Calu3 (cell line): ENCODE measurements at regions not wholly inside any gene's neighbourhood (a gene's known extent, or its start where the extent isn't known, plus 50 kb on each side); places are given as distances from the start of the nearest gene placed in this dataset.

Experiments used
- BruUV-seq: library from RNA; stranded (reverse); fragments of 400-500 nt; replicated peaks from 2 replicates; lab custom pipeline; 2021; lab: Mats Ljungman, UMichigan
- CTCF ChIA-PET: fragments of 300-600 bp; sonication (Branson Sonifier 250); formaldehyde crosslinking; loops from one replicate; lab custom pipeline; 2022; ENCODE audit warnings: antibody characterized with exemption; lab: Charles Lee
- DNase-seq: peaks from one replicate; pipeline ENCODE4 v3.0.0; 2022
- H3K27ac Mint-ChIP-seq: one replicate; pipeline ENCODE4 v1.8.0; 2022; ENCODE audit warnings: mixed read lengths; ENCODE audit not compliant: unreplicated experiment
- H3K27me3 Mint-ChIP-seq: one replicate; pipeline ENCODE4 v1.8.0; 2022; ENCODE audit warnings: mixed read lengths; ENCODE audit not compliant: unreplicated experiment
- H3K36me3 Mint-ChIP-seq: one replicate; pipeline ENCODE4 v1.8.0; 2022; ENCODE audit warnings: mild to moderate bottlenecking, moderate library complexity, mixed read lengths; ENCODE audit not compliant: insufficient read depth, unreplicated experiment
- H3K4me1 Mint-ChIP-seq: one replicate; pipeline ENCODE4 v1.8.0; 2022; ENCODE audit warnings: mild to moderate bottlenecking, low read depth, mixed read lengths; ENCODE audit not compliant: unreplicated experiment
- H3K4me3 Mint-ChIP-seq: one replicate; pipeline ENCODE4 v1.8.0; 2022; ENCODE audit warnings: mild to moderate bottlenecking, low read depth, moderate library complexity, mixed read lengths; ENCODE audit not compliant: unreplicated experiment
- H3K9me3 Mint-ChIP-seq: one replicate; pipeline ENCODE4 v1.8.0; 2022; ENCODE audit warnings: low read depth, mixed read lengths; ENCODE audit not compliant: unreplicated experiment
- intact Hi-C: fragments of 100-400 bp; cut with micrococcal nuclease; formaldehyde crosslinking; loops from one replicate; pipeline ENCODE4 v1.10.0; 2022; ENCODE audit not compliant: unreplicated experiment
- TF ChIP-seq, protein P1 (sequence below): fragments of 200-600 bp; IDR thresholded peaks from one replicate; pipeline ENCODE4 v1.8.0; 2022; ENCODE audit warnings: antibody characterized with exemption; ENCODE audit not compliant: unreplicated experiment

DNA sequence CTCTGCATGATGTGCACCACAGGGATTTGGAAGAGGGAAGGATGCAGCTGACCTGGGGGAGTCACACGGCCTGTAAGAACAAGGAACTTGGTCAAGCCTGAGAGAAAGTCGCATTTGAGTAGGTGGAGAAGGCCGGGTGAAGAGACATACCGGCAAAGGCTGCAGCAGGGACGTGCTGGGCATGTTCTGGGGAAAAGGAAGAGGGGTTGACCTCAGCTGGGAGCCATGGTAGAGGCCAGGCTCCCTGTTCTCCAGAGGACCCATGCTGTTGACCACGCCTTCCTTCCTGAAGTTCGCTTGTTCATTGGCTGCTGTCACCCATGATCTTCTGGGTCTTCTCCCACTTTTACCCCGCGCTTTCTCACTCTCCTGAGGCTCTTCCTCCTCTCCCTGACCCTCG, 84.5 kb downstream of the HTR5A start:
- no peaks in the 10 kb centered on the region for H3K4me1 Mint-ChIP-seq
- TF ChIP-seq, protein P1, sequence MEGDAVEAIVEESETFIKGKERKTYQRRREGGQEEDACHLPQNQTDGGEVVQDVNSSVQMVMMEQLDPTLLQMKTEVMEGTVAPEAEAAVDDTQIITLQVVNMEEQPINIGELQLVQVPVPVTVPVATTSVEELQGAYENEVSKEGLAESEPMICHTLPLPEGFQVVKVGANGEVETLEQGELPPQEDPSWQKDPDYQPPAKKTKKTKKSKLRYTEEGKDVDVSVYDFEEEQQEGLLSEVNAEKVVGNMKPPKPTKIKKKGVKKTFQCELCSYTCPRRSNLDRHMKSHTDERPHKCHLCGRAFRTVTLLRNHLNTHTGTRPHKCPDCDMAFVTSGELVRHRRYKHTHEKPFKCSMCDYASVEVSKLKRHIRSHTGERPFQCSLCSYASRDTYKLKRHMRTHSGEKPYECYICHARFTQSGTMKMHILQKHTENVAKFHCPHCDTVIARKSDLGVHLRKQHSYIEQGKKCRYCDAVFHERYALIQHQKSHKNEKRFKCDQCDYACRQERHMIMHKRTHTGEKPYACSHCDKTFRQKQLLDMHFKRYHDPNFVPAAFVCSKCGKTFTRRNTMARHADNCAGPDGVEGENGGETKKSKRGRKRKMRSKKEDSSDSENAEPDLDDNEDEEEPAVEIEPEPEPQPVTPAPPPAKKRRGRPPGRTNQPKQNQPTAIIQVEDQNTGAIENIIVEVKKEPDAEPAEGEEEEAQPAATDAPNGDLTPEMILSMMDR: no peak
- H3K9me3 Mint-ChIP-seq: peaks cover 8% of the 10 kb centered on the region
- DNase-seq: no peak
- H3K4me3 Mint-ChIP-seq: no peak overlapping the region
- no peaks in the 10 kb centered on the region for H3K27me3 Mint-ChIP-seq
- CTCF ChIA-PET: no interaction called here
- H3K36me3 Mint-ChIP-seq: no peaks in the 10 kb centered on the region
- intact Hi-C loops: no loop called here
- BruUV-seq: no TSS peak
- H3K27ac Mint-ChIP-seq: no peak overlapping the region

- H3K9me3 Mint-ChIP-seq: peaks cover 3% of the 10 kb centered on the region
- BruUV-seq: no TSS peak
- H3K27ac Mint-ChIP-seq: no peak overlapping the region
- no peaks in the 10 kb centered on the region for H3K36me3 Mint-ChIP-seq
- H3K4me3 Mint-ChIP-seq: no peak overlapping the region
- H3K4me1 Mint-ChIP-seq: peaks cover 6% of the 10 kb centered on the region
- DNase-seq: no peak
- CTCF ChIA-PET: no interaction called here
- H3K27me3 Mint-ChIP-seq: peaks cover 15% of the 10 kb centered on the region
- TF ChIP-seq, protein P1: no peak
- intact Hi-C loops: no loop called here
These were observed 91.6 kb downstream of the HTR5A start for GRCh38 chr7:155161690-155162089.

DNA sequence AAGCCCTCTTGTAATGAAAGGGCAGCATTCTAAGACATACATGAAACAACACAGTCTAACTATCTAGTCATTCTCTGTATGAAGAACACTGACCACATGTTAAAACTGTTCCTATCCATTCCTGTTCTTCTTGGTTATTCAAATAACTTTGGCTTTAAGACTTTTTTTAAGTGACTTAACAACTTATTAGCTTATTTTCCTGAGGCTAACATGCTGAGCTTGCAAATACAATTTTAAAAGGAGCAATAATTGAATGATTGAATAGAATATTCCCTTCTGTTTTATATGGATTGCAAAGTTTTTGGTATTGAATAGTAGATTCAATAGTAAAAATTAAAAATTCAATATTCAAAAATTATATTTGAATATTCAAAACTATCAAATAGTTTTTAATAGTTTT, 92.3 kb downstream of the HTR5A start:
- no peak for DNase-seq
- TF ChIP-seq, protein P1: no peak
- no peak overlapping the region for H3K4me3 Mint-ChIP-seq
- BruUV-seq: no TSS peak
- H3K27ac Mint-ChIP-seq: no peak overlapping the region
- peaks cover 3% of the 10 kb centered on the region for H3K9me3 Mint-ChIP-seq
- CTCF ChIA-PET: no interaction called here
- peaks cover 13% of the 10 kb centered on the region for H3K4me1 Mint-ChIP-seq
- H3K27me3 Mint-ChIP-seq: peaks cover 15% of the 10 kb centered on the region
- H3K36me3 Mint-ChIP-seq: no peaks in the 10 kb centered on the region
- intact Hi-C loops: no loop called here

GRCh38 chr7:155163696-155164095, 93.6 kb downstream of the HTR5A start:
- BruUV-seq: no TSS peak
- no peak overlapping the region for H3K27ac Mint-ChIP-seq
- intact Hi-C loops: no loop called here
- DNase-seq: no peak
- CTCF ChIA-PET: no interaction called here
- no peaks in the 10 kb centered on the region for H3K36me3 Mint-ChIP-seq
- peaks cover 18% of the 10 kb centered on the region for H3K4me1 Mint-ChIP-seq
- H3K9me3 Mint-ChIP-seq: no peaks in the 10 kb centered on the region
- H3K4me3 Mint-ChIP-seq: no peak overlapping the region
- TF ChIP-seq, protein P1: no peak
- peaks cover 15% of the 10 kb centered on the region for H3K27me3 Mint-ChIP-seq
